Natural killer cell treated with Interleukin-12 subunit alpha and Interleukin-12 subunit beta and Interleukin-15 and Interleukin-18, amount 100 ng/mL, for 72 hours (primary cell): ENCODE measurements at regions not wholly inside any gene's neighbourhood (a gene's known extent, or its start where the extent isn't known, plus 50 kb on each side); places are given as distances from the start of the nearest gene placed in this dataset.

ENCODE experiments used
- ATAC-seq, 2 donors: fragments of 150-1000 bp; cut with Tn5 transposase in 1 of 2; sonication (Bioruptor Pico), chemical (Tn5 transposase) in 1 of 2; 2 replicates each; pipeline ENCODE4 v1.10.0; 2021
- DNase-seq: peaks from one replicate; pipeline ENCODE4 v3.0.0; 2022; ENCODE audit warnings: low spot score
- H3K27ac Mint-ChIP-seq, 2 donors: 1 replicate in 1 of 2; 2 replicates in 1 of 2; pipeline ENCODE4 v1.8.0; 2022; ENCODE audit warnings: mixed read lengths in 2 of 2, mild to moderate bottlenecking in 1 of 2, moderate library complexity in 1 of 2
- H3K27me3 Mint-ChIP-seq, 2 donors: 1 replicate in 1 of 2; 2 replicates in 1 of 2; pipeline ENCODE4 v1.8.0; 2022; ENCODE audit warnings: mixed read lengths in 2 of 2
- H3K36me3 Mint-ChIP-seq: one replicate; pipeline ENCODE4 v1.8.0; 2022; ENCODE audit warnings: mixed read lengths
- H3K4me1 Mint-ChIP-seq, 2 donors: 1 replicate in 1 of 2; 2 replicates in 1 of 2; pipeline ENCODE4 v1.8.0; 2022; ENCODE audit warnings: low read depth in 2 of 2, mixed read lengths in 2 of 2, mild to moderate bottlenecking in 1 of 2
- H3K4me3 Mint-ChIP-seq: one replicate; pipeline ENCODE4 v1.8.0; 2022; ENCODE audit warnings: mixed read lengths
- H3K9me3 Mint-ChIP-seq: 2 replicates; pipeline ENCODE4 v1.8.0; 2022; ENCODE audit warnings: mixed read lengths

GRCh38 chr14:22047115-22047514, 373.5 kb upstream of the OR4E1 start:
- DNase-seq (no peak), ATAC-seq (no peak)
- H3K9me3 Mint-ChIP-seq: no peaks in the 10 kb centered on the region
- H3K27ac Mint-ChIP-seq: peak overlapping the region in 1 of 2 donors; percentile 41
- no peaks in the 10 kb centered on the region for H3K36me3 Mint-ChIP-seq
- peak overlapping the region; percentile 15 for H3K4me3 Mint-ChIP-seq
- H3K4me1 Mint-ChIP-seq: peaks cover 10 to 13% of the 10 kb centered on the region in 2 donors
- H3K27me3 Mint-ChIP-seq: peaks cover 0 to 15% of the 10 kb centered on the region in 2 donors

DNA sequence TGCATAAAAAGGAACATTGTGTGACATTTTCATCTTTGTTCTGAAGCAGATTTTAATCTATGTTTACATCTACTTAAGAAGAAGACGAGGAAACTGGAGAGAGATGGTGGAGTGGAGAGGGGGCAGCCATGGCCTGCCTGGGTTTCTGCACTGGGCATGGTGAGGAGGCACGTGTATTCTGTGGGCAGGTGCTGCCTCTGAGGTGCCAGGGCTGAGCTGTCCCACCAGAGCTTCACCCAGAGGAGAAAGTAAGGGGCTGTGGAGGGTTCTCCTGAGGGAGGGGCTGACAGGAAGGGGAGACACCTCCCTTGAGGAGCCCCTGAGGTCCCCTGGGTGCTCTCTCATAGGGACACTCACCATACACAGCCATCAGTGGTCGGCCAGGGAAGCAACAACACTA, 372.4 kb upstream of the OR4E1 start:
- ATAC-seq (no peak), DNase-seq (no peak)
- Mint-ChIP-seq H3K27me3 (peaks cover 7 to 17% of the 10 kb centered on the region in 2 donors), H3K9me3 (no peaks in the 10 kb centered on the region), H3K4me3 (no peak overlapping the region), H3K4me1 (peaks cover 7 to 11% of the 10 kb centered on the region in 2 donors), H3K36me3 (no peaks in the 10 kb centered on the region), H3K27ac (peak overlapping the region in 1 of 2 donors; percentile 56)

DNA sequence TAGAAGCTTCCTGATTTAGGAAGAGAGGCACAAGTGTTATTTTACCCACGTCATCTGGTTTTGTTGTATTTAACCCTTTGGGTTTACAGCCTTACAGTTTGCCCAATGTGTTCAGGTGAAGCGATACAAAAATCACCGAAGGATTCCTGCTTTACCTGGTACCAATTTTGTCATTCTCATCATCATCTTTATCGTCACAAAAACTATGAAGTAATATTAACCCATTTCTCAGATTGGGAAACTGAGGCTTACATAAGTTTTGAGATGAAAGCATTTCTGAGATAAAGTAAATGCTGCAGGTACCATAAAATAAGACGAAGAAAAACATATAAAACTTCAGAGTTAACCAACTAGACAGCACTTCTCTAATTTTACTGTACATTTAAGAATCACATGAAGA, 370.6 kb upstream of the OR4E1 start:
- no peak for DNase-seq

GRCh38 chr14:22040781-22041125, 367.1 kb upstream of the OR4E1 start:
- Mint-ChIP-seq H3K4me3 (peak overlapping the region; percentile 40), H3K36me3 (no peaks in the 10 kb centered on the region), H3K27ac (no peak overlapping the region), H3K27me3 (peaks cover 22 to 29% of the 10 kb centered on the region in 2 donors), H3K9me3 (no peaks in the 10 kb centered on the region), H3K4me1 (peaks cover 0 to 6% of the 10 kb centered on the region in 2 donors)
- DNase-seq (no peak), ATAC-seq (no peak)

More for the DNA sequence above, 370.6 kb upstream of the OR4E1 start:
- H3K9me3 Mint-ChIP-seq: no peaks in the 10 kb centered on the region
- H3K27ac Mint-ChIP-seq: no peak overlapping the region
- H3K4me3 Mint-ChIP-seq: no peak overlapping the region
- no peak for ATAC-seq
- H3K36me3 Mint-ChIP-seq: no peaks in the 10 kb centered on the region
- H3K4me1 Mint-ChIP-seq: peaks cover 11 to 13% of the 10 kb centered on the region in 2 donors
- peaks cover 16 to 21% of the 10 kb centered on the region in 2 donors for H3K27me3 Mint-ChIP-seq

GRCh38 chr14:22039938-22040780, 366.5 kb upstream of the OR4E1 start:
- Mint-ChIP-seq H3K4me3 (peak overlapping the region; percentile 40), H3K9me3 (no peaks in the 10 kb centered on the region), H3K4me1 (peaks cover 0 to 6% of the 10 kb centered on the region in 2 donors), H3K36me3 (no peaks in the 10 kb centered on the region), H3K27me3 (peaks cover 22 to 29% of the 10 kb centered on the region in 2 donors), H3K27ac (no peak overlapping the region)
- DNase-seq: no peak
- peak in 1 of 2 donors; percentile 62 for ATAC-seq

GRCh38 chr14:22036541-22037239, 363.1 kb upstream of the OR4E1 start:
- peaks cover 0 to 6% of the 10 kb centered on the region in 2 donors for H3K4me1 Mint-ChIP-seq

GRCh38 chr14:22026527-22026926, 352.9 kb upstream of the OR4E1 start:
- peaks cover 15 to 17% of the 10 kb centered on the region in 2 donors for H3K27me3 Mint-ChIP-seq

More at GRCh38 chr14:22036541-22037239, 363.1 kb upstream of the OR4E1 start:
- Mint-ChIP-seq H3K27me3 (peaks cover 18 to 27% of the 10 kb centered on the region in 2 donors), H3K27ac (no peak overlapping the region), H3K36me3 (no peaks in the 10 kb centered on the region), H3K9me3 (no peaks in the 10 kb centered on the region), H3K4me3 (no peak overlapping the region)
- DNase-seq: no peak
- ATAC-seq: no peak

DNA sequence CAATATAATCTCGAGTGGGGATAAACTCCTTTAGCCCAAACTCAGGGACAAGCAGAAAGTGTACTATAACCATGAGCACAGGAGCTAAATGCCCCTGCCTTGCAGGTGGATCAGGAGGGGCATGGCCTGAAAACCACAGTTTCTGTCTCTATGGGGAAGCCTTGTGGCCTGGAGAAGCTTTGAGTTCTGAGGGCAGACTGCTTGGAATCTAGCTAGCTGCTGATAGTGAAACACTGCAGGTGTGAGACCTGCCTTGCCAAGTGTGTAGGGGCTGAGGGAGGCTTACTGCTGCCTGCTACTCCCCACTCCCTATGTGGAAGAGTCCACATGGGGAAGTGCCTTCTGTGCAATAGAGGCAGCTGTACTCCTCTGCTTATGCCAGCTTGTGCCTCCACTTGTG, 352.3 kb upstream of the OR4E1 start:
- Mint-ChIP-seq H3K9me3 (no peaks in the 10 kb centered on the region), H3K4me3 (no peak overlapping the region), H3K4me1 (peaks cover 4 to 5% of the 10 kb centered on the region in 2 donors), H3K36me3 (no peaks in the 10 kb centered on the region), H3K27me3 (peaks cover 18 to 20% of the 10 kb centered on the region in 2 donors), H3K27ac (no peak overlapping the region)
- no peak for DNase-seq
- peak in 1 of 2 donors; percentile 36 for ATAC-seq

More at GRCh38 chr14:22026527-22026926, 352.9 kb upstream of the OR4E1 start:
- Mint-ChIP-seq H3K4me1 (peaks cover 4 to 5% of the 10 kb centered on the region in 2 donors), H3K36me3 (no peaks in the 10 kb centered on the region), H3K4me3 (no peak overlapping the region), H3K27ac (no peak overlapping the region), H3K9me3 (no peaks in the 10 kb centered on the region)
- DNase-seq (no peak), ATAC-seq (no peak)

DNA sequence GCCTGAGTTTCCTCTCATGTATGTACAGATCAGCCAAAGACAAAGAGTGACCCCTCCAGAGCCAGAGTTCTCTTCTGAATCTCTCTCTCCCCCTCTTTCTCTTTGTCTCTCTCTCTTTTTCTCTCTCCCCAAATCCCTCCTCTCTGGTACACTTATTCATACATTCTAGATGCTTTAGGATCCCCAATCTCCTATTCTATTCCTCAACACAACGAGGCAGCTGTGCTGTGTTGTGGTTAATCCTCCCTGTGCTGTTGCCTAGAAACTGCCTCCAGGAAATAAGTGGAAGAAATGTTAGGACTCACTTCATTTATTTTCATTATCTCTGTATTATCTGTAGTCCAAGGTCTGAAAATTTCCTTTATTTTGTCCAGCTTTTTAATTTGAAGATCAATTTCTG, 350.5 kb upstream of the OR4E1 start:
- ATAC-seq (no peak), DNase-seq (no peak)
- Mint-ChIP-seq H3K9me3 (no peaks in the 10 kb centered on the region), H3K4me1 (peaks cover 4 to 5% of the 10 kb centered on the region in 2 donors), H3K4me3 (no peak overlapping the region), H3K36me3 (no peaks in the 10 kb centered on the region), H3K27ac (no peak overlapping the region), H3K27me3 (peaks cover 20 to 26% of the 10 kb centered on the region in 2 donors)

GRCh38 chr14:22018890-22019289, 345.3 kb upstream of the OR4E1 start:
- Mint-ChIP-seq H3K4me3 (no peak overlapping the region), H3K27me3 (peaks cover 8 to 20% of the 10 kb centered on the region in 2 donors), H3K9me3 (no peaks in the 10 kb centered on the region), H3K27ac (no peak overlapping the region), H3K36me3 (no peaks in the 10 kb centered on the region), H3K4me1 (no peaks in the 10 kb centered on the region)
- ATAC-seq (no peak), DNase-seq (no peak)

DNA sequence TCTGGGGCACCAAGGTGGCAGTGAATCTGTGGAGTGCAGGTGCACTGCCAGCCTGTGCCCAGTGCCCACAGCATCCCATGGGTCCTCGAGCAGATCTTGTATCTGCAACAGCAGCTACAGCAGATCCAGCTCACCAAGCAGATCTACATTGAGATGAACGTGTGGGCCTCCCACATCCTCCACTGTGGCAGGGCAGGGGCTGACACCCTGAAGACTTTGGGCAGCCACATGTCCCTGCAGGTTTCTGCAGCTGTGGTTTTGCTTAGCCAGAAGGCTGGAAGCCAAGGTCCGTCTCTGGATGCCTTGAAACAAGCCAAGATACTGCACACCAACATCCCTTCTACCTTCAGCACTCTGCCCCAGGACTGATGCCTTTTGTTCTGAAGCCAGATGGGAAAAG, 338.8 kb upstream of the OR4E1 start:
- no peaks in the 10 kb centered on the region for H3K9me3 Mint-ChIP-seq
- no peaks in the 10 kb centered on the region for H3K36me3 Mint-ChIP-seq
- H3K27me3 Mint-ChIP-seq: peaks cover 0 to 5% of the 10 kb centered on the region in 2 donors
- H3K27ac Mint-ChIP-seq: no peak overlapping the region
- H3K4me1 Mint-ChIP-seq: peaks cover 2 to 6% of the 10 kb centered on the region in 2 donors
- no peak overlapping the region for H3K4me3 Mint-ChIP-seq
- no peak for DNase-seq
- ATAC-seq: peak in 1 of 2 donors; percentile 57

GRCh38 chr14:22011253-22011642, 337.6 kb upstream of the OR4E1 start:
- H3K4me3 Mint-ChIP-seq: no peak overlapping the region
- DNase-seq (no peak), ATAC-seq (no peak)
- peaks cover 7 to 14% of the 10 kb centered on the region in 2 donors for H3K4me1 Mint-ChIP-seq
- no peak overlapping the region for H3K27ac Mint-ChIP-seq
- H3K27me3 Mint-ChIP-seq: peaks cover 0 to 8% of the 10 kb centered on the region in 2 donors
- no peaks in the 10 kb centered on the region for H3K9me3 Mint-ChIP-seq
- no peaks in the 10 kb centered on the region for H3K36me3 Mint-ChIP-seq

DNA sequence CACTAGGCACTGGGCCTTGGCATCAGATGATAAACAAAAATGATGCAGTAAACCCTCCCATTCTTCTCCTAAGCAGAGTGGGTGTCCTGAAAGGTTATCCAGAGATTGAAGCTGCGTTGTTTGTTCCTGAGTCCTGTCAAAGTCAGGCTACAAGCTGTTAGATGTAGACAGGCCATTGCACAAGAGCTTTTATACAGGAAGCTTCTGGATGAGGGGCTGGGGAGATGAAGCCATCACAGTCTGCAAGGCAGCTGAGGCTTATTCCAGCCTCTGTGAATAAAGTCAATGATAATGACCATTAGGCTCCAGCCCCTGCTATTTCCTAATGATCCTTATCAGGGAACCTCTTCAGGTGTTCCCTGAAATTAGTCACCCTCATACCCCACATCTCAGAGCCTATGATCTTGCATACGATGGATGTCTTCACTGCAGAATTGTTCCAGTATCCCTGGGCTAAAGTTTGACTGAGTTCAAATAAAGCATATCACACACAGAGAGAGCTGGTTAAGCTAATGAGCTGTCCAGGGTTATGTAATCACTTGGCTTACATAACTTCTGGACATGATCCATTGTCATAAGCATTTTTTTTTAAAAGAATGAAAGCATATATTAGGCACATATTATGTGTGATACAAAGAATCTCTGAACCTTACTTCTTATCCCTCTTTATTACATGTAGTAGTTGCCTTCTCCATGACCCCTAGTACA, 337.1 kb upstream of the OR4E1 start:
- H3K4me1 Mint-ChIP-seq: peaks cover 7 to 14% of the 10 kb centered on the region in 2 donors
- DNase-seq: no peak
- H3K36me3 Mint-ChIP-seq: no peaks in the 10 kb centered on the region
- H3K27ac Mint-ChIP-seq: no peak overlapping the region
- no peaks in the 10 kb centered on the region for H3K9me3 Mint-ChIP-seq
- ATAC-seq: no peak
- peaks cover 0 to 8% of the 10 kb centered on the region in 2 donors for H3K27me3 Mint-ChIP-seq
- no peak overlapping the region for H3K4me3 Mint-ChIP-seq
